GM13976 (cell line): ENCODE measurements at regions not wholly inside any gene's neighbourhood (a gene's known extent, or its start where the extent isn't known, plus 50 kb on each side); places are given as distances from the start of the nearest gene placed in this dataset.

Source experiments
- DNase-seq: peaks from one replicate; pipeline ENCODE4 v3.0.0; 2012; ENCODE audit warnings: low spot score
- in situ Hi-C: fragments of 300-500 bp; cut with MboI; formaldehyde crosslinking; loops from one replicate; pipeline ENCODE4 v1.12.0; 2022; ENCODE audit warnings: low sequenced_read_pairs, mixed read lengths, inconsistent platforms; ENCODE audit not compliant: unreplicated experiment
- TF ChIP-seq, protein P1 (sequence below): IDR thresholded peaks from 2 replicates; pipeline ENCODE4 v1.5.1; 2012; ENCODE audit warnings: borderline replicate concordance, mild to moderate bottlenecking; ENCODE audit not compliant: insufficient read depth; ENCODE audit errors: extremely low read depth, missing control alignments, control extremely low read depth

DNA sequence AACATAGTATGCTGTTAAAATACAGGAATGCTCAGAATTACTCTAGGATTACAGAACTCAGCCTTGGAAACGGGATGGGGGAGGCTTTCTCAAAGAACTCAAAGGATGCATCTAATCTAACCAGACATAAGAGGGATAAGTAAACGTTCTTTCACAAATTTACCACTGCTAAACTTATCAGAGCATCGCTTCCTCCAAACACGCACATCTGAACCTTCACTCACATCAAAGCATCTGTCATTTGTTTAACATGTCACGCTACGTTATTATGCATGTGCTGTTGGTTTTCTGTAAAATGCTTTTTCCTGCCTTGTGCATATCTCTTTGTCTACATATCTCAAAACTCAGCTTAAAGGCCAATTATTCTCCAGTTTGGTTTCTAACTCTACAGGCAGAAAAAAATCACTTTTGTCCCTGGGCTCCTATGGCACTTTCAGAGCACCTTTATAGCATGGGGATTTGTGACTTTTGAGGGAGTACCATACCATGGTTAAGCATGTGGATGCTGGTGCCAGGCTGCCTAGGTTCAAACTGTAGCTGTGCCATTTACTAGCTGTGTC lies 106.7 kb upstream of the FSHR start:
- TF ChIP-seq, protein P1, sequence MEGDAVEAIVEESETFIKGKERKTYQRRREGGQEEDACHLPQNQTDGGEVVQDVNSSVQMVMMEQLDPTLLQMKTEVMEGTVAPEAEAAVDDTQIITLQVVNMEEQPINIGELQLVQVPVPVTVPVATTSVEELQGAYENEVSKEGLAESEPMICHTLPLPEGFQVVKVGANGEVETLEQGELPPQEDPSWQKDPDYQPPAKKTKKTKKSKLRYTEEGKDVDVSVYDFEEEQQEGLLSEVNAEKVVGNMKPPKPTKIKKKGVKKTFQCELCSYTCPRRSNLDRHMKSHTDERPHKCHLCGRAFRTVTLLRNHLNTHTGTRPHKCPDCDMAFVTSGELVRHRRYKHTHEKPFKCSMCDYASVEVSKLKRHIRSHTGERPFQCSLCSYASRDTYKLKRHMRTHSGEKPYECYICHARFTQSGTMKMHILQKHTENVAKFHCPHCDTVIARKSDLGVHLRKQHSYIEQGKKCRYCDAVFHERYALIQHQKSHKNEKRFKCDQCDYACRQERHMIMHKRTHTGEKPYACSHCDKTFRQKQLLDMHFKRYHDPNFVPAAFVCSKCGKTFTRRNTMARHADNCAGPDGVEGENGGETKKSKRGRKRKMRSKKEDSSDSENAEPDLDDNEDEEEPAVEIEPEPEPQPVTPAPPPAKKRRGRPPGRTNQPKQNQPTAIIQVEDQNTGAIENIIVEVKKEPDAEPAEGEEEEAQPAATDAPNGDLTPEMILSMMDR = no peak
- in situ Hi-C loops = no loop called here
- DNase-seq = no peak

DNA sequence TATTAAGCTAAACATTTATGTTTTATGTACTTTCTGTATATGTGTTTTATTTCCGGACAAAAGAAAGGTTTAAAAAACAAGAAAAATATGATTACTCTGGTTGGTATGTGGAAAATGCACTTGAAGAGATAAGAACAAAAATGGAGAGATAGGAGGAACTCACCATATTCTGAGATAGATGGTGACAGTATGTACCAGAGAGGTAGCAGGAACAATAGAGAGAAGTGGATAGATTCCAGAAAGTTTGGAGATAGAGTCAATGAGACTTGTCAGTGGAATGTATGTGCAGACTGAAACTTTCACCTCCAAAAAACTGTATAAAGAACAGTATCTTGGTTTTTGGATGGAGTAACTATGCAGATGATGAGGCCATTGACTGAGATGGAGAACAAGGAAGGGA lies 105.6 kb upstream of the FSHR start:
- no peak for DNase-seq
- in situ Hi-C loops = no loop called here
- TF ChIP-seq, protein P1 = no peak

- in situ Hi-C loops = no loop called here
Observed at GRCh38 chr2:49255409-49255971, 101.2 kb upstream of the FSHR start.

DNA sequence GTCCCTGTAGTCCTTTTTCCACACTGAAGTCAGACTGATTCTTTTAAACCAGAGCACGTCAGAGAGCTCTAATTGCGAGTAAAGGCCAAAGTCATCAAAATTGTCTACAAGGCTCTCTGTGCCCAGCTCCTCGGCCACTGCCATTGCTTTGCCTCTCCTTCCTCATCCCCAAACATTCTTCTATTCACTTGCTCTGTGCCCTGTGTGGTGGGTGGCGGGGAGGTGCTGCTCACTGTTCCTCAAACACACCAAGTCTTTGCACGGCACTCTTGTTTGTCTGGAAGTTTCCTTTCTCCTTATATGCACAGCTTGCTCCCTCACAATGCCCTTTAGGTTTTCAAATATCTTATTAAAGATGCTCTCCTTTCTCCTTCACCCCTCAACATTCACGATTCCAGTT lies 100.1 kb upstream of the FSHR start:
- DNase-seq = no peak
- TF ChIP-seq, protein P1 = no peak
- in situ Hi-C loops = no loop called here

More at GRCh38 chr2:49255409-49255971, 101.2 kb upstream of the FSHR start:
- DNase-seq = no peak
- TF ChIP-seq, protein P1 = no peak

DNA sequence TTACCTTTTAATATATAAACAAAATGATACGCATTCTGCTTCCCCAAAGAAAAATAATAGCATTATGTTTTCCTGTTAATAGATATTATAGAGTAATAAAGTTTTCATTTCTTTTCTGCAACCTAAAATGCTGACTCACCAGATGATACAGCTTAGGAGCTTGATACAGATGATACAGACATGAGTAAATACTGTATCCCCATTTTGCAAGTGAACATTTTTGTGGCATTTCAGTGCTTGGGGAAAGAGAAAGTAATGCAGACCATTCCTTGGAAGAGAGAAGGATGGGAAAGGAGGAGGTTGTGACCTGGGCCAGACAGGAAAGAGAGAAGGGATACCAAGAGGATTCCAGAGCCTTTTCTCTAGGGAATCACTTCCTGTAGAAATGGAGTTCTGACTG lies 97.5 kb upstream of the FSHR start:
- in situ Hi-C loops = no loop called here
- no peak for DNase-seq

GRCh38 chr2:49251251-49251650 lies 96.9 kb upstream of the FSHR start:
- no peak for DNase-seq
- in situ Hi-C loops = no loop called here
- TF ChIP-seq, protein P1 = no peak

More for the DNA sequence above, 97.5 kb upstream of the FSHR start:
- TF ChIP-seq, protein P1 = no peak
